Cardiac fibroblast (primary cell): ENCODE measurements at regions not wholly inside any gene's neighbourhood (a gene's known extent, or its start where the extent isn't known, plus 50 kb on each side); places are given as distances from the start of the nearest gene placed in this dataset.

Experiments
- DNase-seq, 2 donors: peaks; one replicate each; pipeline versions ENCODE4 v3.0.0 to v3.0.0-alpha.2; 2010; ENCODE audit warnings: low read depth in 2 of 2
- H3K4me3 ChIP-seq, 2 donors: replicated peaks in 1 of 2; 1 replicate in 1 of 2; 2 replicates in 1 of 2; pipeline ENCODE4 v1.5.1; 2011; ENCODE audit warnings: low read depth in 2 of 2, low read length in 2 of 2, mild to moderate bottlenecking in 2 of 2, moderate library complexity in 1 of 2
- CTCF ChIP-seq: IDR thresholded peaks from one replicate; pipeline ENCODE4 v1.5.1; 2011; ENCODE audit warnings: low read depth, mild to moderate bottlenecking, low read length, inconsistent platforms

- no peak for TF ChIP-seq CTCF
- DNase-seq: peak; percentile 70 to 78
- no peak overlapping the region for H3K4me3 ChIP-seq
These were observed 181.7 kb upstream of the DPYD start for GRCh38 chr1:98102345-98103030.

GRCh38 chr1:98101364-98101763 lies 180.5 kb upstream of the DPYD start:
- no peak for DNase-seq
- no peak for TF ChIP-seq CTCF
- no peak overlapping the region for H3K4me3 ChIP-seq

GRCh38 chr1:98099501-98099900 lies 178.7 kb upstream of the DPYD start:
- DNase-seq: no peak
- no peak for TF ChIP-seq CTCF
- no peak overlapping the region for H3K4me3 ChIP-seq

- no peak for DNase-seq
- TF ChIP-seq CTCF: no peak
- H3K4me3 ChIP-seq: no peak overlapping the region
These were observed 177.6 kb upstream of the DPYD start for GRCh38 chr1:98098473-98098872.

GRCh38 chr1:98090351-98090750 lies 169.5 kb upstream of the DPYD start:
- no peak overlapping the region for H3K4me3 ChIP-seq
- no peak for TF ChIP-seq CTCF
- DNase-seq: no peak

- H3K4me3 ChIP-seq: no peak overlapping the region
- no peak for DNase-seq
- TF ChIP-seq CTCF: no peak
These were observed 167.5 kb upstream of the DPYD start for GRCh38 chr1:98088381-98088780.

- peak; percentile 96 to 99 for DNase-seq
- no peak overlapping the region for H3K4me3 ChIP-seq
- TF ChIP-seq CTCF: no peak
These were observed 166.1 kb upstream of the DPYD start for GRCh38 chr1:98086796-98087441.
